Mesothelial cell of epicardium (in vitro differentiated cells): ENCODE measurements at regions not wholly inside any gene's neighbourhood (a gene's known extent, or its start where the extent isn't known, plus 50 kb on each side); places are given as distances from the start of the nearest gene placed in this dataset.

ENCODE experiments used
- DNase-seq, 2 experiments: peaks; one replicate each; pipeline ENCODE4 v3.0.0; 2021; ENCODE audit warnings: low spot score in 2 of 2; ENCODE audit not compliant: unreplicated experiment in 2 of 2
- H3K27ac Mint-ChIP-seq: 2 replicates; pipeline ENCODE4 v1.8.0; 2021; ENCODE audit warnings: mixed read lengths
- H3K27me3 Mint-ChIP-seq: 2 replicates; pipeline ENCODE4 v1.8.0; 2021; ENCODE audit warnings: low read depth, mixed read lengths
- H3K36me3 Mint-ChIP-seq: 2 replicates; pipeline ENCODE4 v1.8.0; 2021; ENCODE audit warnings: mixed read lengths
- H3K4me1 Mint-ChIP-seq: 2 replicates; pipeline ENCODE4 v1.8.0; 2021; ENCODE audit warnings: mixed read lengths
- H3K4me3 Mint-ChIP-seq: 2 replicates; pipeline ENCODE4 v1.8.0; 2021; ENCODE audit warnings: mild to moderate bottlenecking, moderate library complexity, mixed read lengths
- H3K9me3 Mint-ChIP-seq: 2 replicates; pipeline ENCODE4 v1.8.0; 2021; ENCODE audit warnings: mixed read lengths
- CTCF ChIP-seq: fragments of 200-600 bp; sonication (generic); IDR thresholded peaks from one replicate; pipeline ENCODE4 v1.5.0; 2021; ENCODE audit warnings: antibody characterized with exemption; ENCODE audit not compliant: unreplicated experiment

- Mint-ChIP-seq H3K27me3 (no peaks in the 10 kb centered on the region), H3K4me1 (peaks cover 21% of the 10 kb centered on the region), H3K9me3 (no peaks in the 10 kb centered on the region), H3K36me3 (no peaks in the 10 kb centered on the region), H3K4me3 (no peak overlapping the region), H3K27ac (no peak overlapping the region)
- TF ChIP-seq CTCF = no peak
- no peak for DNase-seq
Observed at GRCh38 chr2:7206111-7206810, 289.0 kb downstream of the RNF144A start.

GRCh38 chr2:7207631-7208030, 290.4 kb downstream of the RNF144A start:
- no peak overlapping the region for H3K27ac Mint-ChIP-seq
- H3K27me3 Mint-ChIP-seq = no peaks in the 10 kb centered on the region
- no peaks in the 10 kb centered on the region for H3K36me3 Mint-ChIP-seq
- TF ChIP-seq CTCF = no peak
- DNase-seq = no peak
- H3K4me1 Mint-ChIP-seq = peaks cover 20% of the 10 kb centered on the region
- H3K4me3 Mint-ChIP-seq = no peak overlapping the region
- no peaks in the 10 kb centered on the region for H3K9me3 Mint-ChIP-seq

- no peaks in the 10 kb centered on the region for H3K27me3 Mint-ChIP-seq
- no peaks in the 10 kb centered on the region for H3K36me3 Mint-ChIP-seq
- H3K4me1 Mint-ChIP-seq = peaks cover 12% of the 10 kb centered on the region
- DNase-seq = no peak
- H3K27ac Mint-ChIP-seq = peak overlapping the region; percentile 60
- H3K9me3 Mint-ChIP-seq = no peaks in the 10 kb centered on the region
- no peak overlapping the region for H3K4me3 Mint-ChIP-seq
- TF ChIP-seq CTCF = no peak
Observed at GRCh38 chr2:7209757-7210555, 292.7 kb downstream of the RNF144A start.

- Mint-ChIP-seq H3K9me3 (no peaks in the 10 kb centered on the region), H3K4me3 (no peak overlapping the region), H3K27ac (no peak overlapping the region), H3K27me3 (no peaks in the 10 kb centered on the region), H3K36me3 (no peaks in the 10 kb centered on the region), H3K4me1 (peaks cover 12% of the 10 kb centered on the region)
- DNase-seq = no peak
- no peak for TF ChIP-seq CTCF
Observed at GRCh38 chr2:7210712-7211111, 293.5 kb downstream of the RNF144A start.

GRCh38 chr2:7225848-7226247, 308.6 kb downstream of the RNF144A start:
- H3K4me1 Mint-ChIP-seq = peaks cover 21% of the 10 kb centered on the region
- no peak overlapping the region for H3K4me3 Mint-ChIP-seq
- DNase-seq = no peak
- peaks cover 17% of the 10 kb centered on the region for H3K9me3 Mint-ChIP-seq
- no peaks in the 10 kb centered on the region for H3K27me3 Mint-ChIP-seq
- H3K36me3 Mint-ChIP-seq = peaks cover 2% of the 10 kb centered on the region
- TF ChIP-seq CTCF = no peak
- no peak overlapping the region for H3K27ac Mint-ChIP-seq
